Subcutaneous abdominal adipose tissue (tissue), 5 donors: ENCODE measurements at regions not wholly inside any gene's neighbourhood (a gene's known extent, or its start where the extent isn't known, plus 50 kb on each side); places are given as distances from the start of the nearest gene placed in this dataset.

Experiments
- H3K27ac ChIP-seq: one replicate; pipeline ENCODE4 v1.7.0; 2013; ENCODE audit warnings: low read depth, mild to moderate bottlenecking, inconsistent platforms, low read length, moderate library complexity
- H3K27me3 ChIP-seq, 5 donors: one replicate each; pipeline ENCODE4 v1.7.0; 2013; ENCODE audit warnings: low read length in 5 of 5, inconsistent platforms in 1 of 5; ENCODE audit not compliant: control insufficient read depth in 5 of 5, insufficient read depth in 4 of 5
- H3K36me3 ChIP-seq, 5 donors: one replicate each; pipeline ENCODE4 v1.7.0; 2013; ENCODE audit warnings: low read length in 5 of 5; ENCODE audit not compliant: control insufficient read depth in 5 of 5, insufficient read depth in 5 of 5
- H3K4me1 ChIP-seq, 5 donors: one replicate each; pipeline ENCODE4 v1.7.0; 2013; ENCODE audit warnings: low read length in 5 of 5, mild to moderate bottlenecking in 3 of 5, moderate library complexity in 1 of 5; ENCODE audit not compliant: control insufficient read depth in 5 of 5, insufficient read depth in 5 of 5
- H3K4me3 ChIP-seq, 5 donors: one replicate each; pipeline ENCODE4 v1.7.0; 2013; ENCODE audit warnings: low read length in 5 of 5, low read depth in 1 of 5
- H3K9ac ChIP-seq, 5 donors: one replicate each; pipeline ENCODE4 v1.7.0; 2013; ENCODE audit warnings: low read length in 5 of 5, mild to moderate bottlenecking in 4 of 5, moderate library complexity in 3 of 5
- H3K9me3 ChIP-seq, 5 donors: one replicate each; pipeline ENCODE4 v1.7.0; 2013; ENCODE audit warnings: low read length in 5 of 5; ENCODE audit not compliant: control insufficient read depth in 5 of 5
- donor health status: healthy.
- donor health status: healthy.
- donor health status: healthy.
- donor health status: healthy.
- donor health status: healthy.

- H3K4me3 ChIP-seq, result no peak overlapping the region
- no peaks in the 10 kb centered on the region for H3K27me3 ChIP-seq
- H3K9ac ChIP-seq, result no peak overlapping the region
- H3K27ac ChIP-seq, result no peak overlapping the region
- H3K36me3 ChIP-seq, result no peaks in the 10 kb centered on the region
- H3K4me1 ChIP-seq, result no peaks in the 10 kb centered on the region
- peaks cover 0 to 8% (median 0%) of the 10 kb centered on the region in 5 donors for H3K9me3 ChIP-seq
These were observed 166.9 kb downstream of the RND3 start for GRCh38 chr2:150320608-150321007.

GRCh38 chr2:150319658-150320555 lies 167.6 kb downstream of the RND3 start:
- Histone ChIP-seq H3K4me3 (no peak overlapping the region), H3K4me1 (no peaks in the 10 kb centered on the region), H3K36me3 (no peaks in the 10 kb centered on the region), H3K27ac (no peak overlapping the region), H3K27me3 (no peaks in the 10 kb centered on the region), H3K9me3 (peaks cover 0 to 12% (median 2%) of the 10 kb centered on the region in 5 donors), H3K9ac (no peak overlapping the region)

GRCh38 chr2:150319085-150319484 lies 168.4 kb downstream of the RND3 start:
- Histone ChIP-seq H3K9me3 (peaks cover 0 to 12% (median 2%) of the 10 kb centered on the region in 5 donors), H3K27ac (no peak overlapping the region), H3K27me3 (no peaks in the 10 kb centered on the region), H3K4me3 (no peak overlapping the region), H3K4me1 (no peaks in the 10 kb centered on the region), H3K36me3 (no peaks in the 10 kb centered on the region), H3K9ac (no peak overlapping the region)

GRCh38 chr2:150312271-150312670 lies 175.2 kb downstream of the RND3 start:
- Histone ChIP-seq H3K4me1 (no peaks in the 10 kb centered on the region), H3K27me3 (peaks cover 0 to 2% (median 0%) of the 10 kb centered on the region in 5 donors), H3K27ac (no peak overlapping the region), H3K9me3 (peaks cover 0 to 14% (median 7%) of the 10 kb centered on the region in 5 donors), H3K9ac (no peak overlapping the region), H3K36me3 (no peaks in the 10 kb centered on the region), H3K4me3 (no peak overlapping the region)

GRCh38 chr2:150309311-150310080 lies 178.0 kb downstream of the RND3 start:
- Histone ChIP-seq H3K9me3 (peaks cover 0 to 9% (median 2%) of the 10 kb centered on the region in 5 donors), H3K36me3 (no peaks in the 10 kb centered on the region), H3K27ac (no peak overlapping the region), H3K27me3 (peaks cover 0 to 2% (median 0%) of the 10 kb centered on the region in 5 donors), H3K4me1 (no peaks in the 10 kb centered on the region), H3K9ac (no peak overlapping the region), H3K4me3 (no peak overlapping the region)

- Histone ChIP-seq H3K9ac (no peak overlapping the region), H3K27ac (no peak overlapping the region), H3K36me3 (no peaks in the 10 kb centered on the region), H3K27me3 (peaks cover 0 to 2% (median 0%) of the 10 kb centered on the region in 5 donors), H3K4me1 (no peaks in the 10 kb centered on the region), H3K9me3 (peaks cover 0 to 18% (median 7%) of the 10 kb centered on the region in 5 donors), H3K4me3 (no peak overlapping the region)
These were observed 180.2 kb downstream of the RND3 start for GRCh38 chr2:150307258-150307657.

GRCh38 chr2:150303281-150303680 lies 184.2 kb downstream of the RND3 start:
- H3K9ac ChIP-seq, result no peak overlapping the region
- no peaks in the 10 kb centered on the region for H3K4me1 ChIP-seq
- H3K27me3 ChIP-seq, result no peaks in the 10 kb centered on the region
- no peak overlapping the region for H3K4me3 ChIP-seq
- H3K27ac ChIP-seq, result no peak overlapping the region
- no peaks in the 10 kb centered on the region for H3K36me3 ChIP-seq
- peaks cover 0 to 22% (median 6%) of the 10 kb centered on the region in 5 donors for H3K9me3 ChIP-seq

GRCh38 chr2:150298571-150299305 lies 188.7 kb downstream of the RND3 start:
- Histone ChIP-seq H3K4me3 (no peak overlapping the region), H3K27me3 (no peaks in the 10 kb centered on the region), H3K27ac (no peak overlapping the region), H3K9me3 (peaks cover 0 to 13% (median 6%) of the 10 kb centered on the region in 5 donors), H3K9ac (no peak overlapping the region), H3K4me1 (peaks cover 0 to 13% (median 6%) of the 10 kb centered on the region in 5 donors), H3K36me3 (no peaks in the 10 kb centered on the region)

GRCh38 chr2:150296770-150297546 lies 190.5 kb downstream of the RND3 start:
- no peaks in the 10 kb centered on the region for H3K36me3 ChIP-seq
- H3K27me3 ChIP-seq, result no peaks in the 10 kb centered on the region
- peaks cover 0 to 5% (median 0%) of the 10 kb centered on the region in 5 donors for H3K9me3 ChIP-seq
- H3K27ac ChIP-seq, result no peak overlapping the region
- H3K9ac ChIP-seq, result no peak overlapping the region
- H3K4me1 ChIP-seq, result peaks cover 0 to 13% (median 6%) of the 10 kb centered on the region in 5 donors
- no peak overlapping the region for H3K4me3 ChIP-seq
